ENCODE measurements at regions not wholly inside any gene's neighbourhood (a gene's known extent, or its start where the extent isn't known, plus 50 kb on each side); places are given as distances from the start of the nearest gene placed in this dataset.
"Not testable (repeated sequence)": the region's sequence is repeated elsewhere in the genome, so short reads cannot be mapped to it uniquely, and the experiment has no call there.

DNA sequence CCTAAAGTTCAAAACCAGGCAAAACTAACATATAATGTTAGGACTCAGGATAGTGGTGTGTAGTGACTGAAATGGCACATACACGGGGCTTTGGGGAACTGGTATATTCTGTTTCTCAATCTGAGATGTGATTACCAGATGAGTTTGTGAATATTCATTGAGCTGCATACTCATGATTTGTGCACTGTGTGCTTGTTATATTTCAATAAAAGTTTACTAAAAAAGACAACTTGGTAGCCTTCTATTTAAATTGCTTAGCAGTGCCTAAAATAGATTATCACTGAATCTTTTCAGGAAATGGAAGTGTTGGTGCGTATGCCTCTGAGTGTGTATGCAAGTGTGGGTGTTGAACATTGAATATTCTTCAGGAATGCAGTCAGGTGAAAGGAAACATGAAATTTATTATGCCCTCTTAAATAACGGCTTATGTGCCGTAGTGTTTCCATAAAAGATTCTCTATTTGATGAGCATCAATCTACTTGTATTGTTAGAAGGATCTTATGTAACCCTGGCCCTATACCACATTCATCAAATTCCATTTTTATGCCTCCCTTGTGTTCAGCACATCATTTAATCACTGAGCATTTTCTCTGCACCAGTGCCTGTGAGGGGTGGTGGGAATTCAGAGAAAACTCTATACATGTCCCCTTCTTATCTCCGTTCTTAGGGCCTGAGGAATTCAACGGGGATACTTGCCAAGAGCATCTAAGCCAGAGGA is 82.6 kb upstream of the AUTS2 start:
- DNase-seq (ENCODE audit: low spot score), result no peak

DNA sequence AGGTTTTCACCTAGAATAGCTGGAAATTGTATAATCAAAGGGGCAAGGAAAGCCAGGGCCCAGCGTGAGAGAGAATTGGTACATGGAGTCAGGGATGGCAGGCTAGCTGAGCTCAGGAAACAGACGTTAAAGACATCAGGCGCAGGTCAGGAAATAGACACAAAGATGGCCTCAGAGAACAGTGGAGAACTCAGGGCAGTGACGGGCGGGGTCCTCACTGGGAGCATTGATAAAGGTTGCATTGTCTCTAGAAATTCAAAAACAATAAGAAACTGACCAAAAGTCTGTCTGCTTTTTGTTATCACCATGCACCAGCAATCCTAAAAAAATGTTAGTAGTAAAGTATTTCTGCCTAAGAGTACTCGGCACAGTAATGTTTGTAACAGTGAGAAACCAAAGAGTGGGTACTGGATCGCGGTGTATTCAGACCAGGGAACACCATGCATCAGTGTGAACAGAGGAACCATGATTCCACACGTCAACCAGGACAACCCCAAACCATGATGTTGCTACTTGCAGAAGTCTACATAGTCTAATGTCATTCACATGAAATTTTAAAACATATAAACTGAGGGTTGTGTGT is 81.9 kb upstream of the AUTS2 start:
- DNase-seq (ENCODE audit: low spot score), result peak; percentile 10

DNA sequence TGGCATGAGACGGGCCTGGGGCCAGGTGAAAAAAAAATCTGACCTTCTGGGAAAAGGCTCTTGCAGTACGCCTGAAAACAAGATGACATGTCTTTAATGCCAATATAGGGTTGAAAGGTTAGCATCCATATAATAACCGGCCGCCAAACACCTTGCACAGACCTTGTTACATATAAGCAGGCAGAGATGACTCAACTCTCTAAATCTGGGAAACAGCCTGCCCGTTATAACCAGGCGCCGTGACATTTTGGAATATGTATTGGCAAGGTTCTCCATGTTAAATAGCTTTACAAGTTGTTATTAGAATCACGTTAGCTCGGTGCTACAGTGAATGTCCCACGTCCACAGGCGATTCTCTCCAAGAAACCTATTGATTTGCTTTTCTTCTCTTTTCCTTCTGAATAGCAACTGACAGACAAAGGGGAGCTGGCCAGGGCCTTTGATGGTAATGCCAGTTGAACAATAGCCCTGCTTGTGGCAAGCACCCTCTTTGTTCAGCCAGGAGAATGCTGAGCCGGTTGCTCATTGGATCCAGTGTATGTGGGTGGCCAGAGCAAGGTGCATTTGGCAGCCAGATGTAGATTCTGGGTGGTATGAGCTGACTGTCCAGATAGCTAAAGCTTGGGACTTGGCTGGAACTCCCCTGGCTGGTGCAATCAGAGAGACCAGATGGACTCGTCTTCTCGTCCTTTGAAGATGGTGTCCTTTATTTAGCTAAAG is 80.1 kb upstream of the AUTS2 start:
- peak; percentile 68 for DNase-seq (ENCODE audit: low spot score)

- peak; percentile 7 for DNase-seq (ENCODE audit: low spot score)
Measured at GRCh38 chr7:69518705-69519077, 79.6 kb upstream of the AUTS2 start.

DNA sequence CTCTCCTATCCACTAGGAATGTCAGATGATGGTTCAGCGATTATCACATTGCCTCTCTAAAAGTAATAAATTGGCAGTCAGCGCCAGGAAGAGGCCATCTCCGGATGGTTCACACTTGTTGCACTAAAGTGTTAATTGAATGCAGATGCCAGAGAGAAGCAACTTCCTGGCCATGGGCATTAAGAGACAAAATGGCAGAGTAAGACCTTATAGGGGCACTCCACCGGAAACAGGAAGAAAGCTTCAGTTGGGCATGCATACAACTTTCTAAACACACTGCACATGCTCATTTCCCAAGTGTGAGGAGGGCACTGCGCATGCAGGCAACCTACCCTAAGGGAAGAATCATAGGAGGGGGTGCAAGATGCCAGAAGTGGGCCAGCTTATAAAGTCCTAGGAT is 71.7 kb upstream of the AUTS2 start:
- no peak for DNase-seq (ENCODE audit: low spot score)

DNA sequence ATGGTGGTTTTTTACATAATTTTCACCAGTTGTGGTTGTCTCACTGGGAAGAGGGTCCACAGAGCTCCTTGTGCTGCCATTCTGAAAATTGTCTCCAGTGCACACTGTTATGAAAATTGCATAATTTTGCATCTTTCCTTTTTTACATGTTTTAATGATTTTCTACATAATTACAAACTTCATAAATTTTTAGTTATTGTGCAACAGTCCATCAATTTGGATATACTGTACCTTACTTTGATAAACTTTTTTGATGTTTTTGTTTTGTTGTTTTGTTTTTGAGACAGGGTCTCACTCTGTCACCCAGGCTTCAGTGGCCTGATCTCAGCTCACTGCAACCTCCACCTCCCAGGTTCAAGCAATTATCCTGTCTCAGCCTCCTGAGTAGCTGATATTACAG is 70.6 kb upstream of the AUTS2 start:
- DNase-seq (ENCODE audit: low spot score), result no peak

GRCh38 chr7:69531050-69531449 is 67.2 kb upstream of the AUTS2 start:
- DNase-seq (ENCODE audit: low spot score), result no peak

- DNase-seq (ENCODE audit: low spot score), result no peak
Measured at GRCh38 chr7:69534461-69535041, 63.7 kb upstream of the AUTS2 start.

- no peak for DNase-seq (ENCODE audit: low spot score)
Measured at GRCh38 chr7:69537691-69538090, 60.6 kb upstream of the AUTS2 start.

GRCh38 chr7:69539531-69539930 is 58.7 kb upstream of the AUTS2 start:
- no peak for DNase-seq (ENCODE audit: low spot score)

- no peak for DNase-seq (ENCODE audit: low spot score)
Measured at GRCh38 chr7:69540287-69540686, 58.0 kb upstream of the AUTS2 start.

DNA sequence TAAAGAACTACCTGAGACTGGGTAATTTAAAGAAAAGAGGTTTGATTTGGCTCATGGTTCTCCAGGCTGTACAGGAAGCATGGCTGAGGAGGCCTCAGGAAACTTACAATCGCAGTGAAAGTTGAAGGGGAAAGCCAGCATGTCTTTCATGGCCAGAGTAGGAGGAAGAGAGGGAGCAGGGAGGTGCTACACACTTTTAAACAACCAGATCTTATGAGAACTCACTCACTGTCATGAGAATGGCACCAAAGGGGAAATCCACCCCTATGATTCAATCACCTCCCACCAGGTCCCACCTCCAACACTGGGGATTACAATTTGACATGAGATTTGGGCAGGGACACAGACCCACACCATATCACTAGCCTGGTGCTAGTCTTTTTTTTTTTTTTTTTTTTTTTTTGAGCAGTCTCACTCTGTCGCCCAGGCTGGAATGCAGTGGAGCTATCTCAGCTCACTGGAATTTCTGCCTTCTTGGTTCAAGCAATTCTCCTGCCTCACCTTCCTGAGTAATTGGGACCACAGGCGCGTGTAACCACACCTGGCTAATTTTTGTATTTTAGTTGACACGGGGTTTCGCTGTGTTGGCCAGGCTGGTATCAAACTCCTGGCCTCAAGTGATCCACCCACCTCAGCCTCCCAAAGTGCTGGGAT is 56.4 kb upstream of the AUTS2 start:
- DNase-seq (ENCODE audit: low spot score), result not testable (repeated sequence)

- no peak for DNase-seq (ENCODE audit: low spot score)
Measured at GRCh38 chr7:69545175-69545574, 53.1 kb upstream of the AUTS2 start.

Measured in globus pallidus (tissue), 1 donor.